ENCODE measurements at regions not wholly inside any gene's neighbourhood (a gene's known extent, or its start where the extent isn't known, plus 50 kb on each side); places are given as distances from the start of the nearest gene placed in this dataset.

DNA sequence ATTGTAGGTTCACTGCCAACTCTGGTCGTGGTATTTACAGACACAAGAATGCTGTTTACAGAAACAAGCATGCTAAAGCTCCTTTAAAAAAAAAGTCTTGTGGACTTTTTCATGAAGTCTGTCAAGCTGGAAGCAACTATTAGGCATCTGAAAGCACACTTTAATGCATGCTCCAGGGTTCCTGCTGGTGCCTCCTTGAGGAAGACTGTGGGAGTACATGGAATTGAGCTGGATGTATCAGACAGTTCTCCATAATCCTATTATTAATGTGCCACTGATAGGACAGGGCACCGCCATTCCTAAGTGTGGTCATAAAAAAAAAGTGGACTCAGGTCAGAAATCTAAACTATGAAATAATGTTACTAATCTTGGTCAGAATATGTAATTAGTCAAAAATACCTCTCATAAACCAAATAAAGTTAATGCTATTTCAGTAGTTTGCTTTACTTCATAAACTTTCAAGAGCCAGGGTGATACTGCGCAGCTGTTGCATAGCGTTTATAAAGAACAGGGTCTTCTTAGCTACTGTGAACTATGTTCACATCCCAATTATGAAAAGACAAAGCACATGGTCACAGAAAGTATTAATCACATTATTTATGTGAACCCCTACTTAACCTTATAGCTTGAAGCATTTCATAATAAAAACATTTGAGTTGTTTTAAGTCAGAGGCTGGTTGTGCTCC, 390.8 kb upstream of the PTGER4 start:
- TF ChIP-seq, protein P1, sequence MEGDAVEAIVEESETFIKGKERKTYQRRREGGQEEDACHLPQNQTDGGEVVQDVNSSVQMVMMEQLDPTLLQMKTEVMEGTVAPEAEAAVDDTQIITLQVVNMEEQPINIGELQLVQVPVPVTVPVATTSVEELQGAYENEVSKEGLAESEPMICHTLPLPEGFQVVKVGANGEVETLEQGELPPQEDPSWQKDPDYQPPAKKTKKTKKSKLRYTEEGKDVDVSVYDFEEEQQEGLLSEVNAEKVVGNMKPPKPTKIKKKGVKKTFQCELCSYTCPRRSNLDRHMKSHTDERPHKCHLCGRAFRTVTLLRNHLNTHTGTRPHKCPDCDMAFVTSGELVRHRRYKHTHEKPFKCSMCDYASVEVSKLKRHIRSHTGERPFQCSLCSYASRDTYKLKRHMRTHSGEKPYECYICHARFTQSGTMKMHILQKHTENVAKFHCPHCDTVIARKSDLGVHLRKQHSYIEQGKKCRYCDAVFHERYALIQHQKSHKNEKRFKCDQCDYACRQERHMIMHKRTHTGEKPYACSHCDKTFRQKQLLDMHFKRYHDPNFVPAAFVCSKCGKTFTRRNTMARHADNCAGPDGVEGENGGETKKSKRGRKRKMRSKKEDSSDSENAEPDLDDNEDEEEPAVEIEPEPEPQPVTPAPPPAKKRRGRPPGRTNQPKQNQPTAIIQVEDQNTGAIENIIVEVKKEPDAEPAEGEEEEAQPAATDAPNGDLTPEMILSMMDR (IDR thresholded peaks at IDR 0.05), result no peak
- TF ChIP-seq KDM5A (IDR thresholded peaks at IDR 0.05), result no peak
- no peak for TF ChIP-seq POLR2A (IDR thresholded peaks at IDR 0.05; ENCODE audit: low read length)
- TF ChIP-seq, protein P2, sequence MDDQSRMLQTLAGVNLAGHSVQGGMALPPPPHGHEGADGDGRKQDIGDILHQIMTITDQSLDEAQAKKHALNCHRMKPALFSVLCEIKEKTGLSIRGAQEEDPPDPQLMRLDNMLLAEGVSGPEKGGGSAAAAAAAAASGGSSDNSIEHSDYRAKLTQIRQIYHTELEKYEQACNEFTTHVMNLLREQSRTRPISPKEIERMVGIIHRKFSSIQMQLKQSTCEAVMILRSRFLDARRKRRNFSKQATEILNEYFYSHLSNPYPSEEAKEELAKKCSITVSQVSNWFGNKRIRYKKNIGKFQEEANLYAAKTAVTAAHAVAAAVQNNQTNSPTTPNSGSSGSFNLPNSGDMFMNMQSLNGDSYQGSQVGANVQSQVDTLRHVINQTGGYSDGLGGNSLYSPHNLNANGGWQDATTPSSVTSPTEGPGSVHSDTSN (IDR thresholded peaks at IDR 0.05), result no peak
- no peak for TF ChIP-seq RFX5 (IDR thresholded peaks at IDR 0.05)
- TF ChIP-seq SMC3 (IDR thresholded peaks at IDR 0.05), result no peak
- no peak for TF ChIP-seq CBX8 (IDR thresholded peaks at IDR 0.05)
- TF ChIP-seq, protein P3, sequence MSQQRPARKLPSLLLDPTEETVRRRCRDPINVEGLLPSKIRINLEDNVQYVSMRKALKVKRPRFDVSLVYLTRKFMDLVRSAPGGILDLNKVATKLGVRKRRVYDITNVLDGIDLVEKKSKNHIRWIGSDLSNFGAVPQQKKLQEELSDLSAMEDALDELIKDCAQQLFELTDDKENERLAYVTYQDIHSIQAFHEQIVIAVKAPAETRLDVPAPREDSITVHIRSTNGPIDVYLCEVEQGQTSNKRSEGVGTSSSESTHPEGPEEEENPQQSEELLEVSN (IDR thresholded peaks at IDR 0.05; ENCODE audit: borderline replicate concordance, low read depth), result no peak
- TF ChIP-seq CHD2 (IDR thresholded peaks at IDR 0.05; ENCODE audit: low read length, partially characterized antibody), result no peak
- TF ChIP-seq, protein P4, sequence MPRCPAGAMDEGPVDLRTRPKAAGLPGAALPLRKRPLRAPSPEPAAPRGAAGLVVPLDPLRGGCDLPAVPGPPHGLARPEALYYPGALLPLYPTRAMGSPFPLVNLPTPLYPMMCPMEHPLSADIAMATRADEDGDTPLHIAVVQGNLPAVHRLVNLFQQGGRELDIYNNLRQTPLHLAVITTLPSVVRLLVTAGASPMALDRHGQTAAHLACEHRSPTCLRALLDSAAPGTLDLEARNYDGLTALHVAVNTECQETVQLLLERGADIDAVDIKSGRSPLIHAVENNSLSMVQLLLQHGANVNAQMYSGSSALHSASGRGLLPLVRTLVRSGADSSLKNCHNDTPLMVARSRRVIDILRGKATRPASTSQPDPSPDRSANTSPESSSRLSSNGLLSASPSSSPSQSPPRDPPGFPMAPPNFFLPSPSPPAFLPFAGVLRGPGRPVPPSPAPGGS (IDR thresholded peaks at IDR 0.05), result no peak
